ENCODE measurements at regions not wholly inside any gene's neighbourhood (a gene's known extent, or its start where the extent isn't known, plus 50 kb on each side); places are given as distances from the start of the nearest gene placed in this dataset.

- TF ChIP-seq, protein P1, sequence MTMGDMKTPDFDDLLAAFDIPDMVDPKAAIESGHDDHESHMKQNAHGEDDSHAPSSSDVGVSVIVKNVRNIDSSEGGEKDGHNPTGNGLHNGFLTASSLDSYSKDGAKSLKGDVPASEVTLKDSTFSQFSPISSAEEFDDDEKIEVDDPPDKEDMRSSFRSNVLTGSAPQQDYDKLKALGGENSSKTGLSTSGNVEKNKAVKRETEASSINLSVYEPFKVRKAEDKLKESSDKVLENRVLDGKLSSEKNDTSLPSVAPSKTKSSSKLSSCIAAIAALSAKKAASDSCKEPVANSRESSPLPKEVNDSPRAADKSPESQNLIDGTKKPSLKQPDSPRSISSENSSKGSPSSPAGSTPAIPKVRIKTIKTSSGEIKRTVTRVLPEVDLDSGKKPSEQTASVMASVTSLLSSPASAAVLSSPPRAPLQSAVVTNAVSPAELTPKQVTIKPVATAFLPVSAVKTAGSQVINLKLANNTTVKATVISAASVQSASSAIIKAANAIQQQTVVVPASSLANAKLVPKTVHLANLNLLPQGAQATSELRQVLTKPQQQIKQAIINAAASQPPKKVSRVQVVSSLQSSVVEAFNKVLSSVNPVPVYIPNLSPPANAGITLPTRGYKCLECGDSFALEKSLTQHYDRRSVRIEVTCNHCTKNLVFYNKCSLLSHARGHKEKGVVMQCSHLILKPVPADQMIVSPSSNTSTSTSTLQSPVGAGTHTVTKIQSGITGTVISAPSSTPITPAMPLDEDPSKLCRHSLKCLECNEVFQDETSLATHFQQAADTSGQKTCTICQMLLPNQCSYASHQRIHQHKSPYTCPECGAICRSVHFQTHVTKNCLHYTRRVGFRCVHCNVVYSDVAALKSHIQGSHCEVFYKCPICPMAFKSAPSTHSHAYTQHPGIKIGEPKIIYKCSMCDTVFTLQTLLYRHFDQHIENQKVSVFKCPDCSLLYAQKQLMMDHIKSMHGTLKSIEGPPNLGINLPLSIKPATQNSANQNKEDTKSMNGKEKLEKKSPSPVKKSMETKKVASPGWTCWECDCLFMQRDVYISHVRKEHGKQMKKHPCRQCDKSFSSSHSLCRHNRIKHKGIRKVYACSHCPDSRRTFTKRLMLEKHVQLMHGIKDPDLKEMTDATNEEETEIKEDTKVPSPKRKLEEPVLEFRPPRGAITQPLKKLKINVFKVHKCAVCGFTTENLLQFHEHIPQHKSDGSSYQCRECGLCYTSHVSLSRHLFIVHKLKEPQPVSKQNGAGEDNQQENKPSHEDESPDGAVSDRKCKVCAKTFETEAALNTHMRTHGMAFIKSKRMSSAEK (CRISPR knock-in tag; IDR thresholded peaks at IDR 0.05; ENCODE audit: borderline replicate concordance): no peak
- TF ChIP-seq, protein P2, sequence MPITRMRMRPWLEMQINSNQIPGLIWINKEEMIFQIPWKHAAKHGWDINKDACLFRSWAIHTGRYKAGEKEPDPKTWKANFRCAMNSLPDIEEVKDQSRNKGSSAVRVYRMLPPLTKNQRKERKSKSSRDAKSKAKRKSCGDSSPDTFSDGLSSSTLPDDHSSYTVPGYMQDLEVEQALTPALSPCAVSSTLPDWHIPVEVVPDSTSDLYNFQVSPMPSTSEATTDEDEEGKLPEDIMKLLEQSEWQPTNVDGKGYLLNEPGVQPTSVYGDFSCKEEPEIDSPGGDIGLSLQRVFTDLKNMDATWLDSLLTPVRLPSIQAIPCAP (CRISPR knock-in tag; IDR thresholded peaks at IDR 0.05): no peak
- TF ChIP-seq, protein P3, sequence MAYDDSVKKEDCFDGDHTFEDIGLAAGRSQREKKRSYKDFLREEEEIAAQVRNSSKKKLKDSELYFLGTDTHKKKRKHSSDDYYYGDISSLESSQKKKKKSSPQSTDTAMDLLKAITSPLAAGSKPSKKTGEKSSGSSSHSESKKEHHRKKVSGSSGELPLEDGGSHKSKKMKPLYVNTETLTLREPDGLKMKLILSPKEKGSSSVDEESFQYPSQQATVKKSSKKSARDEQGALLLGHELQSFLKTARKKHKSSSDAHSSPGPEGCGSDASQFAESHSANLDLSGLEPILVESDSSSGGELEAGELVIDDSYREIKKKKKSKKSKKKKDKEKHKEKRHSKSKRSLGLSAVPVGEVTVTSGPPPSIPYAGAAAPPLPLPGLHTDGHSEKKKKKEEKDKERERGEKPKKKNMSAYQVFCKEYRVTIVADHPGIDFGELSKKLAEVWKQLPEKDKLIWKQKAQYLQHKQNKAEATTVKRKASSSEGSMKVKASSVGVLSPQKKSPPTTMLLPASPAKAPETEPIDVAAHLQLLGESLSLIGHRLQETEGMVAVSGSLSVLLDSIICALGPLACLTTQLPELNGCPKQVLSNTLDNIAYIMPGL (CRISPR knock-in tag; IDR thresholded peaks at IDR 0.05): no peak
- TF ChIP-seq CTCF (IDR thresholded peaks at IDR 0.05) (no peak), SP1 (CRISPR knock-in tag; conservative IDR thresholded peaks at IDR 0.05) (no peak), PRDM15 (CRISPR knock-in tag; IDR thresholded peaks at IDR 0.05) (no peak)
- TF ChIP-seq, protein P4, sequence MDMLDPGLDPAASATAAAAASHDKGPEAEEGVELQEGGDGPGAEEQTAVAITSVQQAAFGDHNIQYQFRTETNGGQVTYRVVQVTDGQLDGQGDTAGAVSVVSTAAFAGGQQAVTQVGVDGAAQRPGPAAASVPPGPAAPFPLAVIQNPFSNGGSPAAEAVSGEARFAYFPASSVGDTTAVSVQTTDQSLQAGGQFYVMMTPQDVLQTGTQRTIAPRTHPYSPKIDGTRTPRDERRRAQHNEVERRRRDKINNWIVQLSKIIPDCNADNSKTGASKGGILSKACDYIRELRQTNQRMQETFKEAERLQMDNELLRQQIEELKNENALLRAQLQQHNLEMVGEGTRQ (CRISPR knock-in tag; IDR thresholded peaks at IDR 0.05): no peak
Observed at GRCh38 chr5:167123126-167123525, 1168.3 kb upstream of the WWC1 start.
